GM11168 (cell line): ENCODE measurements at regions not wholly inside any gene's neighbourhood (a gene's known extent, or its start where the extent isn't known, plus 50 kb on each side); places are given as distances from the start of the nearest gene placed in this dataset.
"Not testable (repeated sequence)": the region's sequence is repeated elsewhere in the genome, so short reads cannot be mapped to it uniquely, and the experiment has no call there.

Experiments used
- in situ Hi-C: fragments of 300-500 bp; cut with MboI; formaldehyde crosslinking; loops from one replicate; pipeline ENCODE4 v1.12.0; 2022; ENCODE audit warnings: low sequenced_read_pairs; ENCODE audit not compliant: unreplicated experiment

GRCh38 chr21:27317601-27318000 lies 350.7 kb upstream of the ADAMTS5 start:
- in situ Hi-C loops, result not testable (repeated sequence)

- in situ Hi-C loops, result no loop called here
Measured at GRCh38 chr21:27315373-27315772, 348.5 kb upstream of the ADAMTS5 start.

GRCh38 chr21:27314131-27314530 lies 347.2 kb upstream of the ADAMTS5 start:
- in situ Hi-C loops, result no loop called here

GRCh38 chr21:27306791-27307775 lies 340.2 kb upstream of the ADAMTS5 start:
- in situ Hi-C loops, result no loop called here

GRCh38 chr21:27306206-27306605 lies 339.3 kb upstream of the ADAMTS5 start:
- in situ Hi-C loops, result no loop called here

- in situ Hi-C loops, result no loop called here
Measured at GRCh38 chr21:27301220-27301619, 334.3 kb upstream of the ADAMTS5 start.

- in situ Hi-C loops, result no loop called here
Measured at GRCh38 chr21:27300770-27301169, 333.9 kb upstream of the ADAMTS5 start.

GRCh38 chr21:27298465-27298864 lies 331.6 kb upstream of the ADAMTS5 start:
- in situ Hi-C loops, result no loop called here

- in situ Hi-C loops, result no loop called here
Measured at GRCh38 chr21:27293239-27293638, 326.4 kb upstream of the ADAMTS5 start.

- in situ Hi-C loops, result no loop called here
Measured at GRCh38 chr21:27292783-27293182, 325.9 kb upstream of the ADAMTS5 start.

GRCh38 chr21:27292229-27292628 lies 325.3 kb upstream of the ADAMTS5 start:
- in situ Hi-C loops, result no loop called here

GRCh38 chr21:27291006-27291405 lies 324.1 kb upstream of the ADAMTS5 start:
- in situ Hi-C loops, result no loop called here

GRCh38 chr21:27290028-27290427 lies 323.1 kb upstream of the ADAMTS5 start:
- in situ Hi-C loops, result no loop called here

GRCh38 chr21:27286760-27287159 lies 319.9 kb upstream of the ADAMTS5 start:
- in situ Hi-C loops, result no loop called here

GRCh38 chr21:27277110-27277509 lies 310.2 kb upstream of the ADAMTS5 start:
- in situ Hi-C loops, result no loop called here

- in situ Hi-C loops, result no loop called here
Measured at GRCh38 chr21:27275294-27275927, 308.5 kb upstream of the ADAMTS5 start.

- in situ Hi-C loops, result no loop called here
Measured at GRCh38 chr21:27269644-27270043, 302.8 kb upstream of the ADAMTS5 start.

GRCh38 chr21:27268290-27268689 lies 301.4 kb upstream of the ADAMTS5 start:
- in situ Hi-C loops, result no loop called here

GRCh38 chr21:27265949-27266348 lies 299.1 kb upstream of the ADAMTS5 start:
- in situ Hi-C loops, result no loop called here

- in situ Hi-C loops, result no loop called here
Measured at GRCh38 chr21:27265492-27265891, 298.6 kb upstream of the ADAMTS5 start.

- in situ Hi-C loops, result no loop called here
Measured at GRCh38 chr21:27261676-27262075, 294.8 kb upstream of the ADAMTS5 start.
